ENCODE measurements at regions not wholly inside any gene's neighbourhood (a gene's known extent, or its start where the extent isn't known, plus 50 kb on each side); places are given as distances from the start of the nearest gene placed in this dataset.
"Not testable (repeated sequence)": the region's sequence is repeated elsewhere in the genome, so short reads cannot be mapped to it uniquely, and the experiment has no call there.

DNA sequence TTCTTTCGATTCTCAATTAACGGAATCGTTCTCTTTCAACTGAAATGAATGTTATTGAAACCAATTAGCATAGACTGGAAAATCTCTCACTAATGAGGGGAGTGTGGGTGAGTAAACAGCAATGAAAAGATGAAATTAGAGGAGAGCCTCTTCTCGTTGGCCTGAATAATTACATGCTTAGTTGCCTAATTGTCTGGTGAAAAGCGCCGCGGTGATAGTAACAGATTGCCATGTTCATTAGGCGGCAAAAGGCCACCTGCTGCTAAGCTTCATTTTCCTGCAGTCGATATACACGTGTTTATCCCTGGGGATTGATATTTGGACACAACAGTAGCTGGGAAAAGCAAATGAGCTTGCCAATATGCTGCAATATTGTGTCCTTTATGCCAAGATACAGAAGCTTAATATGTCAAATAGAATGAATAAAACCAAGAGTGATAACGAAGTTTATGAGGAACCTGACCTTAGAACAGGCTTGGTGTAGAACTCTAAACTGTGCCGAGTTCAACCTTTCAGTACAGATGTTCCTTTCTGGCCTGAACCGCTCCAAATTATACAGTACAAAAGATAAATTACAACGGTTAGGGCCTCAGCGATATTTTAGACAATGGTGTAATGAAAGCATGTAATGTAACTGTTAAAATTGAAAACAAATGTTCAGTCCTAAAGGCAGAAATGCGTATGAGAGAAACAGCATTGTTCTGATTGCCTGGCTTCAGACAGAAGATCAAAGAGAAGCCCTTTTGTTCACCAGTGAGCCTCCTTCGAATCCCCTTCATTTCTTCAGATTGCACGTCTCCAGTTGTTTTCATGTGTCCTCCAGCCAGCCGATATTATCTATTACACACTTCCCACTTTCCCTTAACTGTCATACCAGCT is 185.2 kb downstream of the SHOX2 start:
- DNase-seq (ENCODE audit: low read depth) = no peak

DNA sequence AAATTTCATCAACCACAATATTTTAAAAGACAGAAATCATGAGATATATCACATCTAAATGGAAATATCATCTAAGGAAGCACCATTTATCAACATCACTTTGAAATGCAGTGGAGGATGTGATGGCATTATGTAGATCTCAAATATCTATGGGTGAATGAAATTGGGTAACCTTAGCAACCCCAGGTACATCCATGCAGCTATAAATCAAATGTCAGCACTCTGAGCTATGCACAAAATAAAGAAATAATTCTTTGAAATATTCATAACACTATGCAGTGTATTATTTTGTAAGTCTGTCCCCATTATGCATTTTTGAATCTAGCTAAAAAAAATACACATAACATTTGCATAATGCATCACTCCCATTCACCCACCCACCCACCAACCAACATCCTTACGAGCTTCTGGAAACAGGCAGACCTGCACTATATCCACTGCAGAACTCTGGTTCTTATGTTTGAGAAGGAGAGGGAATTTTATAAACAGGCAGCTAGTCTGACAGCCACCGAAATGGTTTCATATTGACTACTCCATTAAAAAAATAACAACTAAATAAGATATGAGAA is 186.8 kb downstream of the SHOX2 start:
- no peak for DNase-seq (ENCODE audit: low read depth)

GRCh38 chr3:157918402-157918801 is 187.8 kb downstream of the SHOX2 start:
- DNase-seq (ENCODE audit: low read depth) = no peak

GRCh38 chr3:157916672-157917071 is 189.5 kb downstream of the SHOX2 start:
- no peak for DNase-seq (ENCODE audit: low read depth)

- DNase-seq (ENCODE audit: low read depth) = no peak
Observed at GRCh38 chr3:157914882-157915281, 191.3 kb downstream of the SHOX2 start.

GRCh38 chr3:157913741-157914150 is 192.5 kb downstream of the SHOX2 start:
- no peak for DNase-seq (ENCODE audit: low read depth)

DNA sequence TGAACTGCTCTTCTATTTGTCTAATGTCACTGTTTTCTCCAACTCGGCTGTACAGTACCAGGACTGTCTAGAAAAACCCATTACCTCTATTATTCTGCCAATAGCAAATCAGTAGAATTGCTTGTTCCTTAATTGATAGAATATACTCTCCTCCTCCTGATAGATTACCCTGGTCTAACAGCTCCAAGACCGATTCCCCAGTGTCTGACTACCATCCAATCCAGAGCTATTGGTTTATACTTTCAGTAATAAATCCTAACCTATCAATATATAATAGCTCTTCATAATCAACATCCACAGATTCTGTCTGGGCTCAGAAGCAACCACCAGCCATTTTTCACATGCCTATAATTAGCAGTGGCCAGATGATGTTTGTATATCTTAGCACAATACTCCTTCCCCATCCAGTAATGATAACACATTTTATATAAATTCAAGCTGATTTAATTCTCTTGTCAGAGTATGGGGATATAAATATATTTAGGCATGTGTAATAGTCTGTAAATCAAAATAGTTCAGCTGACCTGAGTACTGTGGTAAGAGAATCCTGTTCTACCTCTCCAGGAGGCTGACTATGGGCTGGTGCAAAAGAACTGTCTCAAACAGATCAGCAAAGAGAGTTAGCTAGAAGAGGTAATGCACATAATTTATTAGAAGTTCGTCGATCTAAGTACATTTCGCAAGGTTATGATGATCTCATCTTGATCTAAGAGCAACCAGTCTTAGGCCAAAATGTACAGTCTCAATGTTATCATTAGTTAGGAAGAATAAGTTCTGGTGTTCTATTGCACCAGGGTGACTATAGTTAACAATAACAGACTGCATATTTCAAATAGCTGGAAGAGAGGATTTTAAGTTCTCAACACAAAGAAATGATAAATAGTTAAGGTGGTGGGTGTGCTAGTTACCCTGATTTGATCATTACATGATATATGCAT is 193.4 kb downstream of the SHOX2 start:
- no peak for DNase-seq (ENCODE audit: low read depth)

- DNase-seq (ENCODE audit: low read depth) = no peak
Observed at GRCh38 chr3:157906627-157907026, 199.6 kb downstream of the SHOX2 start.

DNA sequence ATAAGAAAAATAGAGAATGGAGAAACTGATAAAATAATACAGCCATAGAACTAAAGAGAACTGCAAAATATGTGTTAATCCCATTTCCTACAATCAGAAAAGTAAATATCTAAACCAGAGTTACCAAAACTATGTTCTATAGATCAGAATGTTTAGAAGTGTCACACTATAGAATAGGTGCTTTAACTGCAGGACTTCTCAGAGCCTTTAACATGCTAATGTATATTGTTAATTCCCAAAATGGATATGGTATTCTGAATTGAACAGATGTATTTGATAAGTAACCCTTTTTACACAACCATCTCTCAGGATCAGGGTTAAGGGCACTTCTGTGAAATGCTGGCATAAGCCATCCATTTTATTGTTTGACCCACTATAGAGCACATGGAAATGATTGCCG is 200.3 kb downstream of the SHOX2 start:
- DNase-seq (ENCODE audit: low read depth) = no peak

DNA sequence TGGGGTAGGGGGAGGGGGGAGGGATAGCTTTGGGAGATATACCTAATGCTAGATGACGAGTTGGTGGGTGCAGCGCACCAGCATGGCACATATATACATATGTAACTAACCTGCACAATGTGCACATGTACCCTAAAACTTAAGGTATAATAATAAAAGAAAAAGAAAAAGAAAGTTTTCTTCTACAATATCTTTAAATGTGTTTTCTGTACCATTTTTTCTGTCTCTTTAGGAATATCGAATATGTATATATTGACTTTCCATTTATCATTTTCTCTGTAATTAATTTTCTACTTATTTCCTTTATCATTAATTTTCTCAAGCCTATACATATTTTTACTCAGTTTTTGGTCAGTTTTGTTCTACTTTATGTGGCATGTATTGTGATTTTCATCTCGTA is 203.5 kb downstream of the SHOX2 start:
- DNase-seq (ENCODE audit: low read depth) = not testable (repeated sequence)

DNA sequence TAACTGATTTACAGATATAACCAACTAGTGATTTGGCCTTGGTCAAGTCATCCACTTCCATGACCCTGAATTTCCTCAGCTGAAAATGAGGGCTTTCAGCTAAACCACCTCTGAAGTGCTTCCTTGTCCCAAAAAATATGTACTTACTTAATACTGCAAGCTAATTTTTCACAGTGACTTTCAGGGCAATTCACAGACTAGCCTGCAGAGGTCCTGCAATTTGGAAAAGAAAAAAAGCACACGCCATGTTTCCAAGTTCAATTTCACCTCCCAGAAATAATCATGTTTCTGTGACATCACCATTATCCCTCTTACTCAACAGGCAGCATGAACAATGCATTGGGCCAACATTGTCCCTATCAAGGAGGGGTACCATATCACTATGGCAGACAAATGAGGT is 218.2 kb downstream of the SHOX2 start:
- DNase-seq (ENCODE audit: low read depth) = no peak

DNA sequence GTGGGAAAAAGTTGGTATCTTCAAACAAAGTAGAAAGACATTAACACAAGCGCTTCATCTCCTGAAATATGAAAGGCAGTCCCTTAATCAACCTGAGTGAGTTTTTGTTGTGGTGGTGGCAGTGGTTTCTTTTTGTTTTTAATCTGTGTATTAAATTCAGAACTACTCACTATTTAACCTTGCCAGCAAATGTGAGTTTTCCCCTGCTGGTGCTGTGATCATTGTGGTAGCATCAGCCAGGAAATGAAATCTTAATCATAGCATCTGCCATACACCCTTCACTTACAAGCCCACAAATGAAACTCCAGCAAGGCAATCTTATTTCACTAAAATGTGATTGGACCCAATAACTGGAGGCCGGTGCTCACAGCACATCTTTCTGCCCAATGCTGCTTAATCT is 229.7 kb downstream of the SHOX2 start:
- DNase-seq (ENCODE audit: low read depth) = no peak

DNA sequence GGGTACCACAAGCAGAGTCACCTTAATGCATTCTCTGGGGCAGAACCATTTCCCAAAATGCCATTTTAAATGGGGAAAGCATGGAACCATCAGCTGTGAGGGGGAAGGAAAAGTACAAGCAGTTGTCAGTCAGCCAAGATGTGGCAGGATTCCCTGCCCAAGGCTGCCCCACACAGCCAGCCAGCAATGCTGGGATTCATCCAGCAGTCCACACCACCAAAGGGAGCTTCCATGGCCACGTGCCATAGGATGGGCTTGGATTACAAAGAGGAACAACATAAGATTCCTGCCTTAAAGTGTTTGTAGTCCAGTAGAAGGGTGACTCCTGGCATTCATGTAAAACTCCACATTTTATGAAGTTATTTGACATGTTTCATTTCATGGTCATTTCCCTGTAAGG is 233.3 kb downstream of the SHOX2 start:
- DNase-seq (ENCODE audit: low read depth) = no peak

- no peak for DNase-seq (ENCODE audit: low read depth)
Observed at GRCh38 chr3:157871838-157872460, 234.3 kb downstream of the SHOX2 start.

DNA sequence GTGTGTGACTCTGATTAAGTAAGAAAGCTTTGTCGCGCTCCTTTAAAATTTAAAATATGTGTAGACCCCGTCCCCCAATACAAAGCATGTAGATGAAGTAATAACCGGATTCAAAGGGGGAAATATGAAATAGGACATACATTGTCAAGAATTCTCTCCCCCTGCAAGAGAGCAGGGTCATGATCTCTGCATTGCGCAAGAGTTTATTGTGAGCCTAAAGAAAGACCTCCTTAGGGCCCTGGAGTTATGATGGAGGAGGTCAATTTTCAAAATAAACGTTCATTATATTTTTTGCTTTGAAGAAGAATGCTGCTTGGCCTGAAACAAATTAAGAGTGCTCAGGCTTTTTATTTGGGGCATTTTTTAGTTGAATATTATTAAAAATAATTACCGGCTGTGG is 235.0 kb downstream of the SHOX2 start:
- DNase-seq (ENCODE audit: low read depth) = no peak

DNA sequence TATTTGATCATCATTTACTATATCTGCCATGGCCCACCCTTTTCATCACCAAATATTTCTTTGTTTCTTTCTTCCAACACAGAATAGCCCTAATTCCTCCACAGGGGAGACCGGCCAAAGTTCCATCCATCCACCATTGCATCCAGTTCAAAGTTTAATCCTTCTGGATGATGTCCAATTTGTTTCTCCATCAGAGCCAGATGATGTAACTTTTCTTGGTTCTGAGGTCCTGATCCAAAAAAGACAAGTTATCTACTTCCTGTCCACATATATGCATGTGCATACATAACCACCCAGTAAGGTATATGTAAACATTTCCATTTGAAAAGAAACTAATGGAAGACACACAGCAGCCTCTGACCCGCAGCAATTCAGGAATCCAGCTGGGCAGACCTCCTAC is 237.3 kb downstream of the SHOX2 start:
- DNase-seq (ENCODE audit: low read depth) = no peak

DNA sequence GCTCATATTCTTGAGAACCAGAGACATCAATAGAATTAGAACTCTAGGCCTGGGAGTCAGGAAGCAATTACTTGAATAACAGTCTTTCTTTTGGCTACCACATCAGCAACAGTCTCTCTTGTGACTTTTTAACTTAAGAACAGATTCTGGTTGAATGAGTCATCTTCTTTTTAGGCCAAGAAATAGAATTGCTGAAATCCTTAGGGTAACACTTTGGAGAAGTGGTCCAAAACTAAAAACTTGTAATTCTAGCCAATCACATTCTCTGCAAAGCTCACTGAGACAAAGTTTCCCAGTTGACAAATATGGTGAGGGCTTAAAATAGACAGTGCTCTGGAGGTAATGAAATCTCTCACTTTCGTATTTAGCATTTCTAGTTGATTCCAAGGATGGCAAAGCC is 238.0 kb downstream of the SHOX2 start:
- no peak for DNase-seq (ENCODE audit: low read depth)

GRCh38 chr3:157865352-157866000 is 240.7 kb downstream of the SHOX2 start:
- peak; percentile 33 for DNase-seq (ENCODE audit: low read depth)

- DNase-seq (ENCODE audit: low read depth) = no peak
Observed at GRCh38 chr3:157861076-157861765, 245.0 kb downstream of the SHOX2 start.

DNA sequence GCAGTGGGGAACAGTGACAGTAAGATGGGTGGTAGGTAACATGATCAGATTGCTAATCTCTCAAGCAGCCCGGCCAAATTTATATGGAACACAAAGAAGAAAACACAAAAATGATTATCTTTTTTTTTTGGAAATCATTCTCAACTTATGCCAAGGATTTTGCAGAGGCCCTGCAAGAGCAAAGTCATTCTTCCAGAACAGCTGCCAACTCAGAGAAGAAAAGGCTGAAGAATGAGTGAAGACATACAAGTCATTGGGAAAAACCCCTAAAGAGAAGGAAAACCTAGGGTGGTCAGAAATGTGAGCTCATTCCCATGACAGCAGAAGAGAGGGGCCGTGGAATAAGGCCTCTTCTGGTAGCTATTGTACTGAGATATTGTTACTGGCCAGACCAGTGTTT is 246.7 kb downstream of the SHOX2 start:
- DNase-seq (ENCODE audit: low read depth) = no peak

DNA sequence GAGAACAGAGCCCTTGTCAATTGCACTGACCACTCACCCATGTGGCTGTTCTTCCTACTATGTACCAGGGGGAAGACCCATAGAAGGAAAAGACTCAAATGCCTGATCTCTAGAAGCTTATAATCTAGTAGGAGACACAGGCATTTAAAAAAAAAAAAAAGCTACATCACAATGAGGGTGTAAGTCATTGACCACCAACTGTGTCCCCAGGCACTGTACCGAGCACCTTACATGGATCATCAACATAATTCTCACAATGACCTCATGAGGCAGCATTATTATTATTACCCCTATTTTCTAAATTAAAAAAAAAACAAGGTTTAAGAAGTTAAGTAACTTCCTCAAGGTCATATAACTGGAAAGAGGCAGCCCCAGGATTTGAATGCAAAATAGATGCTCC is 247.4 kb downstream of the SHOX2 start:
- DNase-seq (ENCODE audit: low read depth) = no peak
